ENCODE measurements at regions not wholly inside any gene's neighbourhood (a gene's known extent, or its start where the extent isn't known, plus 50 kb on each side); places are given as distances from the start of the nearest gene placed in this dataset.
A peak's percentile ranks its signal among the peaks of the same experiment; 100 is the strongest.

DNA sequence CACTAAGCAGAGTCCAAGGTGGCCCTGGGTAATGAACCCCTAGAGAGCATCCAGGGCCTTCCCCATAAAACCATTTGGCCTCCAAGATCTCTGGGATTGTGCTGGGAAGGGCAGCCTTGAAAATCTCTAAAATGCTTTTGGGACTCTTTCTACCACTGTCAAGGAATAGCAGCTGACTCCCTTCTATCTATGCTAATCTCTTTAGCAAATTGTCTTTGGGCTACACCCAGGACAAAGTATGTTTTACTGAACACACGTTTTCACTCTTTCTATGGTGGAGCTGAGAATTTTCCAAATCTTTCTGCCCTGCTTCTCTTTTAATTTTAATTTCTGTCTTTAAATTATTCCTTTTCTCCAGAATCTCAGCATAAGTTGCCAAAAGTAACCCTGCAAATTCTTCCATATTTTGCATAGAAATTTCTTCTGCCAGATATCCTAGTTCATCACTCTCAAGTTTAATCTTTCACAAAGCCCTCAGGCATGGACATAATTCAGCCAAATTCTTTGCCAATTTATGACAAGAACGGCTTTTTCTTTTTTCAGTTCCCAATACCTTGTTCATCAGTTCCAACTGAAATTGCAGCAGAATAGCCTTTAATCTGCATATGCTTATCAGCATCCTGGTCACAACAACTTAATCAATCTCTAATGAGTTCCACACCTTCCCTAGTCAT lies 687.0 kb upstream of the ADGRL4 start:
- ATAC-seq (no peak), DNase-seq (no peak)
- Histone ChIP-seq H3K36me3 (no peaks in the 10 kb centered on the region), H3K27ac (no peak overlapping the region), H3K4me1 (no peaks in the 10 kb centered on the region), H3K4me3 (no peak overlapping the region), H3K9me3 (no peaks in the 10 kb centered on the region), H3K27me3 (no peaks in the 10 kb centered on the region)
- 48% methylated on average over 2 of the region's 2 CpGs for WGBS (ENCODE audit: insufficient coverage, low coverage, low lambda C conversion rate, missing lambda C conversion rate)
- intact Hi-C loops (cut with DNase I), result no loop called here
- TF ChIP-seq, protein P1, sequence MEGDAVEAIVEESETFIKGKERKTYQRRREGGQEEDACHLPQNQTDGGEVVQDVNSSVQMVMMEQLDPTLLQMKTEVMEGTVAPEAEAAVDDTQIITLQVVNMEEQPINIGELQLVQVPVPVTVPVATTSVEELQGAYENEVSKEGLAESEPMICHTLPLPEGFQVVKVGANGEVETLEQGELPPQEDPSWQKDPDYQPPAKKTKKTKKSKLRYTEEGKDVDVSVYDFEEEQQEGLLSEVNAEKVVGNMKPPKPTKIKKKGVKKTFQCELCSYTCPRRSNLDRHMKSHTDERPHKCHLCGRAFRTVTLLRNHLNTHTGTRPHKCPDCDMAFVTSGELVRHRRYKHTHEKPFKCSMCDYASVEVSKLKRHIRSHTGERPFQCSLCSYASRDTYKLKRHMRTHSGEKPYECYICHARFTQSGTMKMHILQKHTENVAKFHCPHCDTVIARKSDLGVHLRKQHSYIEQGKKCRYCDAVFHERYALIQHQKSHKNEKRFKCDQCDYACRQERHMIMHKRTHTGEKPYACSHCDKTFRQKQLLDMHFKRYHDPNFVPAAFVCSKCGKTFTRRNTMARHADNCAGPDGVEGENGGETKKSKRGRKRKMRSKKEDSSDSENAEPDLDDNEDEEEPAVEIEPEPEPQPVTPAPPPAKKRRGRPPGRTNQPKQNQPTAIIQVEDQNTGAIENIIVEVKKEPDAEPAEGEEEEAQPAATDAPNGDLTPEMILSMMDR (IDR thresholded peaks at IDR 0.05), result no peak
- no peak for TF ChIP-seq POLR2A (IDR thresholded peaks at IDR 0.05)

DNA sequence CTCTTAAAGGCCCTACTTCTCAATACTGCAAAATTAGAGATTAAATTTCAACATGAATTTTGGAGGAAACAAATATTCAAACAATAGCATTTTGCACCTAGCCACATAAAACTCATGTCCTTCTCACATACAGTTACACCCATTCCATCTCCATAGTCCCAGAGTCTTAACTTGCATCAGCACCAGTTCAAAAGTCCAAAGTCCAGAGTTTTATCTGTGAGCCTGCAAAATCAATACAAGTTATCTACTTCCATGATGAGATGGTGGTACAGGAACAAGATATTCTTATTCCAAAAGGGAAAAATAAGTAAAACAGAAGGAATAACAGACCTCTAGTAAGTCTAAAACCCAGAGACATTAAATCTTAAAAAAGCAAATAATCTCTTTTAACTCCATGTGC lies 686.0 kb upstream of the ADGRL4 start:
- no peak for TF ChIP-seq POLR2A (IDR thresholded peaks at IDR 0.05)
- TF ChIP-seq, protein P1 (IDR thresholded peaks at IDR 0.05), result no peak
- no peaks in the 10 kb centered on the region for H3K36me3 ChIP-seq
- ATAC-seq, result peak in 1 of 4 donors; percentile 37
- no peak for DNase-seq
- no peaks in the 10 kb centered on the region for H3K27me3 ChIP-seq
- no peaks in the 10 kb centered on the region for H3K9me3 ChIP-seq
- H3K4me1 ChIP-seq, result no peaks in the 10 kb centered on the region
- intact Hi-C loops (cut with DNase I), result no loop called here
- no peak overlapping the region for H3K4me3 ChIP-seq
- no peak overlapping the region for H3K27ac ChIP-seq

DNA sequence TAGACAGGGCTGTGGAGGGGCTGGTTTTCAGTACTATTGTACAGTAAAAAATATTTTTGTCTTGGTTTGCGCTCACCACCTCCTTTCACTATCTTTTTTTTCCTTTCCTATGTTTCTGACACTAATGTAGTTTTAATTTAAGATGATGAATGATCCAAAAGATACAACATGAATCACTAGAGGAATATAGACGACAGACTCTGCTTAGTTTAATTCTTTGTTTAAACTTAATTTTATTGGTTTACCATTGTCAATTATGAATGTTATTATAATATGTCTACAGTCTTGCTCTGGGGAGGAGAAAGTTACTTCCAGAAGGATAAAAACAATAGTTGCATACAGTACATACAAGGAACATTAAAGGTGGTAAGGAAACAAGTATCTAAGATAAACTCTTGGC lies 682.4 kb upstream of the ADGRL4 start:
- intact Hi-C loops (cut with DNase I), result no loop called here
- no peak overlapping the region for H3K4me3 ChIP-seq
- ATAC-seq (no peak), DNase-seq (no peak)
- TF ChIP-seq POLR2A (IDR thresholded peaks at IDR 0.05), result no peak
- TF ChIP-seq, protein P1 (IDR thresholded peaks at IDR 0.05), result no peak
- 83% methylated on average over 2 of the region's 2 CpGs for WGBS (ENCODE audit: insufficient coverage, low coverage, low lambda C conversion rate, missing lambda C conversion rate)
- no peaks in the 10 kb centered on the region for H3K36me3 ChIP-seq
- no peak overlapping the region for H3K27ac ChIP-seq
- H3K4me1 ChIP-seq, result no peaks in the 10 kb centered on the region
- no peaks in the 10 kb centered on the region for H3K9me3 ChIP-seq
- no peaks in the 10 kb centered on the region for H3K27me3 ChIP-seq

DNA sequence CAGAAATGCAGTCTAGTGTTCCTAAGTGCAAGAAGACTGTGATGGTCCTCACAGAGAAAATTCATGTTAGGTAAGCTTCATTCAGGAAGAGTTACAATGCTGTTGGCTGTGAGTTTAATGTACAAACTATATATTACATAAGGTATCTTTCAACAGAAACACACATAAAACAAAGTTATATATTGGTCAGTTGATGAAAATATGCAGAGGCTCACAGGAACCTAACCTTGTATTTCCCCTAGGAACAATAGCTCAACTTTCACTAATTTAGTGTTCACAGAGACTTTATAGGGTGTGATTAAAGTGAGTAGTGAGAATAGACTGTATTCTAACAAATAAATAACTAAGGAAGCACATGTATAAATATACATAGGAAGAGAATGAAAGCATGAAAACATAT lies 676.9 kb upstream of the ADGRL4 start:
- Histone ChIP-seq H3K4me1 (no peaks in the 10 kb centered on the region), H3K27me3 (no peaks in the 10 kb centered on the region), H3K4me3 (no peak overlapping the region), H3K36me3 (no peaks in the 10 kb centered on the region), H3K9me3 (no peaks in the 10 kb centered on the region), H3K27ac (no peak overlapping the region)
- intact Hi-C loops (cut with DNase I), result no loop called here
- no peak for TF ChIP-seq POLR2A (IDR thresholded peaks at IDR 0.05)
- TF ChIP-seq, protein P1 (IDR thresholded peaks at IDR 0.05), result no peak
- no peak for DNase-seq
- ATAC-seq, result no peak

DNA sequence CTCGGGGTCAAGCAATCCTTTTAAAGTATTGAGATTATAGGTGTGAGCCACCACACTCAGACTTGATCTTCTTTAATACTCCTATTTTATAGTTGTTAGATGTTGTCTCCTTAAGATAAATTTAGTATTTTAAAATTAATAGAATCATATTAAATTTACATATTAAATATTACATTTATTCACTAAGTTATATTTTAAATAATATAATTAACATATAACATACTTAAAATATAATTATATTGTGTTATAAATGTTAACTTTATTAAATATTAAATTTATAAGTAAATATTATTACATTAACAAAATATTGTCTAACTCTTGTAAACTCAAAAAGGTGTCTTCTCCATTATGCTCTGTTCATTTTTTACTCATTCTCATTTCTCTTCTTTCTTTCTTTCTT lies 675.9 kb upstream of the ADGRL4 start:
- Histone ChIP-seq H3K27ac (no peak overlapping the region), H3K9me3 (no peaks in the 10 kb centered on the region), H3K4me1 (no peaks in the 10 kb centered on the region), H3K27me3 (no peaks in the 10 kb centered on the region), H3K36me3 (no peaks in the 10 kb centered on the region), H3K4me3 (no peak overlapping the region)
- 60% methylated on average over 1 of the region's 1 CpG for WGBS (ENCODE audit: insufficient coverage, low coverage, low lambda C conversion rate, missing lambda C conversion rate)
- intact Hi-C loops (cut with DNase I), result no loop called here
- no peak for ATAC-seq
- TF ChIP-seq, protein P1 (IDR thresholded peaks at IDR 0.05), result no peak
- TF ChIP-seq POLR2A (IDR thresholded peaks at IDR 0.05), result no peak
- no peak for DNase-seq

Data from right lobe of liver (tissue), 6 donors.